Retinal pigment epithelial cell (primary cell): ENCODE measurements at regions not wholly inside any gene's neighbourhood (a gene's known extent, or its start where the extent isn't known, plus 50 kb on each side); places are given as distances from the start of the nearest gene placed in this dataset.

Experiments
- DNase-seq: peaks from one replicate; pipeline ENCODE4 v3.0.0-alpha.2; 2010; ENCODE audit warnings: low read depth
- H3K4me3 ChIP-seq: 2 replicates; pipeline ENCODE4 v1.5.1; 2011; ENCODE audit warnings: mild to moderate bottlenecking, low read length, control low read depth, moderate library complexity
- TF ChIP-seq, protein P1 (sequence below): conservative IDR thresholded peaks from 2 replicates; pipeline ENCODE4 v1.5.1; 2011; ENCODE audit warnings: low read depth, low read length, control low read depth, inconsistent platforms

- no peak overlapping the region for H3K4me3 ChIP-seq
- TF ChIP-seq, protein P1, sequence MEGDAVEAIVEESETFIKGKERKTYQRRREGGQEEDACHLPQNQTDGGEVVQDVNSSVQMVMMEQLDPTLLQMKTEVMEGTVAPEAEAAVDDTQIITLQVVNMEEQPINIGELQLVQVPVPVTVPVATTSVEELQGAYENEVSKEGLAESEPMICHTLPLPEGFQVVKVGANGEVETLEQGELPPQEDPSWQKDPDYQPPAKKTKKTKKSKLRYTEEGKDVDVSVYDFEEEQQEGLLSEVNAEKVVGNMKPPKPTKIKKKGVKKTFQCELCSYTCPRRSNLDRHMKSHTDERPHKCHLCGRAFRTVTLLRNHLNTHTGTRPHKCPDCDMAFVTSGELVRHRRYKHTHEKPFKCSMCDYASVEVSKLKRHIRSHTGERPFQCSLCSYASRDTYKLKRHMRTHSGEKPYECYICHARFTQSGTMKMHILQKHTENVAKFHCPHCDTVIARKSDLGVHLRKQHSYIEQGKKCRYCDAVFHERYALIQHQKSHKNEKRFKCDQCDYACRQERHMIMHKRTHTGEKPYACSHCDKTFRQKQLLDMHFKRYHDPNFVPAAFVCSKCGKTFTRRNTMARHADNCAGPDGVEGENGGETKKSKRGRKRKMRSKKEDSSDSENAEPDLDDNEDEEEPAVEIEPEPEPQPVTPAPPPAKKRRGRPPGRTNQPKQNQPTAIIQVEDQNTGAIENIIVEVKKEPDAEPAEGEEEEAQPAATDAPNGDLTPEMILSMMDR = no peak
- no peak for DNase-seq
Observed at GRCh38 chr6:14464055-14464454, 346.5 kb downstream of the CD83 start.

- TF ChIP-seq, protein P1 = no peak
- DNase-seq = no peak
- H3K4me3 ChIP-seq = no peak overlapping the region
Observed at GRCh38 chr6:14464716-14465115, 347.1 kb downstream of the CD83 start.

- TF ChIP-seq, protein P1 = no peak
- no peak for DNase-seq
- H3K4me3 ChIP-seq = no peak overlapping the region
Observed at GRCh38 chr6:14466278-14466677, 348.7 kb downstream of the CD83 start.

DNA sequence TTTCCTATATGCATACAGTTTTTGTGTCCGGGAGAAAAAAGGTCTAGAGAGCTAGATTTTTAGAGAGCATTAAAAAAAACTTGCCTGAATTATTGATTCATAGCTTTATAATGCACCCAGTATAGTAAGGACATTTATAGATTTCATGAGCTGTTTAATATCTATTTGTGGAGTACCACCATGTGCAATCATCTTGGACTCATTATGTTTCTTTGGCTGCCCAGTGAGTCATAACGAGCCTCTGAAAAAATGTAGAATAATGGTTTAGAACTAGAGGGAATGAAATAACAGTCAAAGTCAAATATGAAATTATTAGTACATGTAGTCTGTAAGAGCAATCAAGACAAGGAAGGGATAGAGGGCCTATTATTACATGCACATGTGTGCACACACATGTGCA, 350.0 kb downstream of the CD83 start:
- no peak for DNase-seq
- TF ChIP-seq, protein P1 = no peak
- H3K4me3 ChIP-seq = no peak overlapping the region

DNA sequence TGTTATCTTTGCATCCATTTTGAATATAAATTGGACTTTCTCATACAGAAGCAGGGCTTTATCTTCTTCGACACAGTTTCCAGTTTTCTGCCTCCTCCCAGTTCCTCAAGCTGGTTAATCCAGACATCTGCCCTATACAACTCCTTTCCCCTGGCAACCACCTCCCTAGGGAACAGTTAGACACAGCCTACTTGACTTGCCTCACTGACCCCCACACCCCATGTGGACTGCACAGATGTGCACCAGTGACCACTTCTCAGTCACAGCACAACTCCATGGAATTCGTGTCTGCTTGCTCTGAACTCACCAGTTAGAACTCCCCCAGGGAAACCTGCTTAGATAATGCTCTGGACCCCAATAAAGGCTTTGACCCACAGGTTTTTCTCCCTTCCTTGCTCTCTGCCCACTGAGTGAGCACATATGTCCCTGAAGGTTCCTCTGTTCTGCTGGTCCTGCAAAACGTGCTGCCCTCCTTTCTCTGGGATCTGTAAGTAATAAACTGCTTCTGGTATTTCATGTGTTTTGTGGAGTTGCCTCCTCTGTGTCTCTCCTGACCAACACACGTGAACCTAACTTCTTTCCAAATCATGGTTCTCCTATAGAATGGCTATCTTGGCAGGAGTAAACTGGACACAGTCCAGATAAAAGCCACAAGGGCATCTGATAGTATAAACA, 351.2 kb downstream of the CD83 start:
- no peak for DNase-seq
- H3K4me3 ChIP-seq = no peak overlapping the region
- TF ChIP-seq, protein P1 = no peak

GRCh38 chr6:14470101-14470500, 352.5 kb downstream of the CD83 start:
- H3K4me3 ChIP-seq = no peak overlapping the region
- DNase-seq = no peak
- TF ChIP-seq, protein P1 = no peak

- TF ChIP-seq, protein P1 = no peak
- H3K4me3 ChIP-seq = no peak overlapping the region
- DNase-seq = no peak
Observed at GRCh38 chr6:14470671-14471070, 353.1 kb downstream of the CD83 start.
